A549 (cell line): ENCODE measurements at regions not wholly inside any gene's neighbourhood (a gene's known extent, or its start where the extent isn't known, plus 50 kb on each side); places are given as distances from the start of the nearest gene placed in this dataset.

ENCODE experiments used
- ATAC-seq, 2 experiments: fragments of 200-7000 bp in 1 of 2; fragments of >200 bp in 1 of 2; cut with Nextera tagmentation in 1 of 2; cut with Tn5 transposase in 1 of 2; 3 replicates each; pipeline versions ENCODE4 v1.8.0 to v1.9.1; 2018 to 2020; ENCODE audit warnings: mild to moderate bottlenecking in 1 of 2, moderate library complexity in 1 of 2
- CTCF ChIA-PET: fragments of 300-600 bp; sonication (Branson Sonifier 250); formaldehyde crosslinking; extraction: SDS; loops from one replicate; lab custom pipeline; 2021; ENCODE audit warnings: antibody characterized with exemption, inconsistent platforms; lab: Yijun Ruan, JAX
- POLR2A ChIA-PET: fragments of 350-600 bp; formaldehyde crosslinking; extraction: SDS; loops from one replicate; lab custom pipeline; 2021; ENCODE audit warnings: antibody characterized with exemption, inconsistent platforms; lab: Yijun Ruan, JAX
- DNase-seq, 2 experiments: peaks; one replicate each; pipeline versions ENCODE4 v3.0.0 to v3.0.0-alpha.2; 2011 to 2016; ENCODE audit warnings: low read depth in 1 of 2, low spot score in 1 of 2
- FAIRE-seq: peaks from 2 replicates; lab custom pipeline; 2011; peaks lifted over from hg19 to GRCh38; lab: Jason Lieb, UNC
- H3K27ac ChIP-seq, 2 experiments: fragments of >200 bp; sonication (Bioruptor Twin); formaldehyde crosslinking; 3 replicates each; pipeline ENCODE4 v1.5.1; 2016 to 2017
- H3K4me1 ChIP-seq: fragments of >200 bp; sonication (Bioruptor Twin); formaldehyde crosslinking; 3 replicates; pipeline ENCODE4 v1.6.1; 2016
- H3K4me2 ChIP-seq: fragments of >200 bp; sonication (Bioruptor Twin); formaldehyde crosslinking; 3 replicates; pipeline ENCODE4 v1.6.1; 2016
- H3K4me3 ChIP-seq: fragments of >200 bp; sonication (Bioruptor Twin); formaldehyde crosslinking; 3 replicates; pipeline ENCODE4 v1.5.1; 2016
- H3K9me3 ChIP-seq: fragments of >200 bp; sonication (Bioruptor Twin); formaldehyde crosslinking; 3 replicates; pipeline ENCODE4 v1.6.1; 2016
- CHD2 ChIP-seq: fragments of 150-350 bp; IDR thresholded peaks from 2 replicates; pipeline ENCODE4 v1.6.1; 2014; ENCODE audit warnings: low read length; ENCODE audit not compliant: partially characterized antibody
- GATA3 ChIP-seq: IDR thresholded peaks from 2 replicates; pipeline ENCODE4 v1.6.1; 2012; ENCODE audit warnings: borderline replicate concordance
- HEYL ChIP-seq: fragments of 250-450 bp; sonication (Bioruptor Pico); IDR thresholded peaks from 2 replicates; pipeline ENCODE4 v1.8.0; 2021; ENCODE audit warnings: mild to moderate bottlenecking, moderate library complexity
- HOXA7 ChIP-seq: fragments of 250-450 bp; sonication (Bioruptor Pico); IDR thresholded peaks from 2 replicates; pipeline ENCODE4 v1.5.0; 2020; ENCODE audit warnings: mild to moderate bottlenecking, moderate library complexity
- HOXB13 ChIP-seq: fragments of 250-450 bp; sonication (Bioruptor Pico); IDR thresholded peaks from 2 replicates; pipeline ENCODE4 v1.5.0; 2020; ENCODE audit warnings: low read depth, mild to moderate bottlenecking, moderate library complexity
- JUNB ChIP-seq: fragments of >200 bp; sonication (Bioruptor Twin); formaldehyde crosslinking; IDR thresholded peaks from 2 replicates; pipeline ENCODE4 v1.6.1; 2016
- KDM1A ChIP-seq: fragments of 200-600 bp; sonication (generic); IDR thresholded peaks from 2 replicates; pipeline ENCODE4 v1.6.1; 2016; ENCODE audit warnings: low read depth, mild to moderate bottlenecking
- NFE2L2 ChIP-seq: fragments of 150-350 bp; conservative IDR thresholded peaks from 2 replicates; pipeline ENCODE4 v1.6.1; 2014; ENCODE audit warnings: low read length
- NR3C1 ChIP-seq: fragments of >200 bp; sonication (Bioruptor Twin); formaldehyde crosslinking; IDR thresholded peaks from 3 replicates; pipeline ENCODE4 v1.6.1; 2017
- POLR2AphosphoS2 ChIP-seq: conservative IDR thresholded peaks from 2 replicates; pipeline ENCODE4 v1.6.1; 2012; ENCODE audit warnings: low read length, improper control_type of control experiment, inconsistent platforms
- RCOR1 ChIP-seq: fragments of 150-350 bp; IDR thresholded peaks from 2 replicates; pipeline ENCODE4 v1.6.1; 2014; ENCODE audit warnings: antibody characterized with exemption, low read length, low read depth
- RFX5 ChIP-seq: fragments of 450-650 bp; IDR thresholded peaks from 2 replicates; pipeline ENCODE4 v1.7.1; 2014; ENCODE audit warnings: antibody characterized with exemption, mild to moderate bottlenecking, moderate library complexity
- SREBF2 ChIP-seq: fragments of 450-650 bp; IDR thresholded peaks from 2 replicates; pipeline ENCODE4 v1.6.1; 2014; ENCODE audit warnings: mild to moderate bottlenecking, moderate library complexity
- USF2 ChIP-seq: fragments of 450-650 bp; IDR thresholded peaks from 2 replicates; pipeline ENCODE4 v1.6.1; 2014; ENCODE audit warnings: antibody characterized with exemption
- ZC3H11A ChIP-seq: fragments of 450-650 bp; IDR thresholded peaks from 2 replicates; pipeline ENCODE4 v1.6.1; 2014; ENCODE audit warnings: antibody characterized with exemption, mild to moderate bottlenecking
- ZFP36 ChIP-seq: fragments of 450-650 bp; IDR thresholded peaks from 2 replicates; pipeline ENCODE4 v1.6.1; 2014; ENCODE audit warnings: borderline replicate concordance; ENCODE audit not compliant: partially characterized antibody
- WGBS: methylation state at CpG from one replicate; pipeline ENCODE4 v1.1.6; 2017; ENCODE audit errors: missing lambda C conversion rate; 5-methylcytosine and 5-hydroxymethylcytosine counted together
- TF ChIP-seq, protein P1 (sequence below): IDR thresholded peaks from 2 replicates; pipeline ENCODE4 v1.6.1; 2012
- TF ChIP-seq, protein P2 (sequence below): fragments of >200 bp; sonication (Bioruptor Twin); formaldehyde crosslinking; IDR thresholded peaks from 3 replicates; pipeline ENCODE4 v1.5.1; 2016

- Histone ChIP-seq H3K4me2 (no peak overlapping the region), H3K4me1 (no peaks in the 10 kb centered on the region), H3K27ac (no peak overlapping the region), H3K9me3 (no peaks in the 10 kb centered on the region), H3K4me3 (no peak overlapping the region)
- FAIRE-seq: no peak
- TF ChIP-seq SREBF2: no peak
- no peak for TF ChIP-seq HEYL (CRISPR knock-in tag)
- CTCF ChIA-PET: no interaction called here
- POLR2A ChIA-PET: no interaction called here
- WGBS: 29% methylated on average over 15 of the region's 15 CpGs
- no peak for DNase-seq
- no peak for ATAC-seq
Observed at GRCh38 chr4:79526641-79527565, 118.9 kb upstream of the GK2 start.

DNA sequence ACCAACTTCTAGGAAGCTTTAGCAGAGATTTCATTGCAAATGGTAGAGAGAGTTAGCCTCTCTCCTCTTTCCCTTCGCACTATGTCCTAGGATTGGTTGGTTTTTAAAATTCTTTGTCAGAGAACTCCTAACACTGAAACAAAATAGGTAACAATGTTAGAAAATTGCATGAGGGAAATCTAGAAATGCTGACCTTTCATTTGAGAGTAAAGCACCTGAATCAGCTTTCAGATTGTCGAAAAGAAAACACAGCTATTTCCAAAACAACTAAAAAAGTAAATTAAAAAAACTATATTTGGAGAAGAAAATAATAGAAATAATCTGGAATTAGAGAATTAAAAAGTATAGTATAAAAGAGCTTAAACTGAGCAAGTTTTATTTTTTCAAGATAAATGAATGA lies 108.1 kb upstream of the GK2 start:
- no peak for FAIRE-seq
- no peak for DNase-seq
- no peak overlapping the region for H3K27ac ChIP-seq
- H3K4me2 ChIP-seq: no peak overlapping the region
- ChIA-PET POLR2A (no interaction called here), CTCF (no interaction called here)
- TF ChIP-seq ZC3H11A (no peak), USF2 (no peak), ZFP36 (no peak), HOXA7 (no peak), HEYL (CRISPR knock-in tag) (no peak), CHD2 (no peak), RFX5 (no peak), RCOR1 (no peak)
- TF ChIP-seq, protein P1, sequence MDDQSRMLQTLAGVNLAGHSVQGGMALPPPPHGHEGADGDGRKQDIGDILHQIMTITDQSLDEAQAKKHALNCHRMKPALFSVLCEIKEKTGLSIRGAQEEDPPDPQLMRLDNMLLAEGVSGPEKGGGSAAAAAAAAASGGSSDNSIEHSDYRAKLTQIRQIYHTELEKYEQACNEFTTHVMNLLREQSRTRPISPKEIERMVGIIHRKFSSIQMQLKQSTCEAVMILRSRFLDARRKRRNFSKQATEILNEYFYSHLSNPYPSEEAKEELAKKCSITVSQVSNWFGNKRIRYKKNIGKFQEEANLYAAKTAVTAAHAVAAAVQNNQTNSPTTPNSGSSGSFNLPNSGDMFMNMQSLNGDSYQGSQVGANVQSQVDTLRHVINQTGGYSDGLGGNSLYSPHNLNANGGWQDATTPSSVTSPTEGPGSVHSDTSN: no peak
- H3K9me3 ChIP-seq: no peaks in the 10 kb centered on the region
- no peak overlapping the region for H3K4me3 ChIP-seq
- no peak for ATAC-seq
- H3K4me1 ChIP-seq: no peaks in the 10 kb centered on the region
- 0% methylated on average over 2 of the region's 2 CpGs for WGBS

DNA sequence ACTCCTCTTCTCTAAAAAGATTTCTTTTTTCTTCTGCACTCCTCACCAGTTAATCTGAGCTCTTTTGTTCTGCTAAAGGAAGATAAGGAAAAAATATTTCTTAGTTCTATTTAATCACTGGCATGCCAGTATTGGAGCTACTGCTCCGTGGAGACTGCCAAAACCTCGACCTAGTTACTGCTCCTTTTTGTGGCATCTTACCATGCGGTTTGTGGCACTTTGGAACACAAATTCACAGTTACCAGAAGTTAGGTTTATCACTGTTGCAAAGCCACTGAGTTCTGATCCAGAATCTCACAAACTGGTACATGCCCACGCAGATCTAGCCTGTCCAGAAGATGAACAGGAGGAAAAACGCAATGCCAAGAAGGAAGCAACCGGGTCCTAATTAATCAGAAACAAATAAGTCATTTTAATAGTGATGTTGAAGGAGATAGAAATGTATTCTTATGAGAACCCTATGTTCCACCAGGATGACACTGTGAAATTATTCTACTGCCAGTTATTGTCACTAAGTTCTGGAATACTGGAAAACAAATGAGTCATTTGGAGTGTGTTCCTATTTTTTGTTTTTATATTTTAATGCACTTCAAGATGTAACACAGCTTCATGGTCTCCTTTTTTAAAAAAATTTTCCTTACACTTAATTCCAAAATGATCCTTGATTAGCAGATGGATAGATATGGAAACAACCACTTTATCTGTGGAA lies 106.7 kb upstream of the GK2 start:
- Histone ChIP-seq H3K9me3 (no peaks in the 10 kb centered on the region), H3K27ac (no peak overlapping the region), H3K4me1 (no peaks in the 10 kb centered on the region), H3K4me3 (no peak overlapping the region), H3K4me2 (no peak overlapping the region)
- ChIA-PET CTCF (interaction anchor here (0.7 kb wide), 1 partner anchor 488 kb away, joined by 3 read pairs; no protein-coding TSS in a partner anchor), POLR2A (no interaction called here)
- 5% methylated on average over 6 of the region's 6 CpGs for WGBS
- ATAC-seq (no peak), DNase-seq (no peak), FAIRE-seq (no peak)
- TF ChIP-seq NFE2L2 (no peak), JUNB (no peak), POLR2AphosphoS2 (no peak), HOXB13 (CRISPR knock-in tag) (no peak), RFX5 (no peak), NR3C1 (no peak), KDM1A (no peak), GATA3 (no peak)
- TF ChIP-seq, protein P2, sequence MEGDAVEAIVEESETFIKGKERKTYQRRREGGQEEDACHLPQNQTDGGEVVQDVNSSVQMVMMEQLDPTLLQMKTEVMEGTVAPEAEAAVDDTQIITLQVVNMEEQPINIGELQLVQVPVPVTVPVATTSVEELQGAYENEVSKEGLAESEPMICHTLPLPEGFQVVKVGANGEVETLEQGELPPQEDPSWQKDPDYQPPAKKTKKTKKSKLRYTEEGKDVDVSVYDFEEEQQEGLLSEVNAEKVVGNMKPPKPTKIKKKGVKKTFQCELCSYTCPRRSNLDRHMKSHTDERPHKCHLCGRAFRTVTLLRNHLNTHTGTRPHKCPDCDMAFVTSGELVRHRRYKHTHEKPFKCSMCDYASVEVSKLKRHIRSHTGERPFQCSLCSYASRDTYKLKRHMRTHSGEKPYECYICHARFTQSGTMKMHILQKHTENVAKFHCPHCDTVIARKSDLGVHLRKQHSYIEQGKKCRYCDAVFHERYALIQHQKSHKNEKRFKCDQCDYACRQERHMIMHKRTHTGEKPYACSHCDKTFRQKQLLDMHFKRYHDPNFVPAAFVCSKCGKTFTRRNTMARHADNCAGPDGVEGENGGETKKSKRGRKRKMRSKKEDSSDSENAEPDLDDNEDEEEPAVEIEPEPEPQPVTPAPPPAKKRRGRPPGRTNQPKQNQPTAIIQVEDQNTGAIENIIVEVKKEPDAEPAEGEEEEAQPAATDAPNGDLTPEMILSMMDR: no peak
